ENCODE measurements at regions not wholly inside any gene's neighbourhood (a gene's known extent, or its start where the extent isn't known, plus 50 kb on each side); places are given as distances from the start of the nearest gene placed in this dataset.

GRCh38 chr2:144835634-144836350, 315.9 kb upstream of the ZEB2 start:
- no peak for DNase-seq (ENCODE audit: low read depth in 3 of 3)

DNA sequence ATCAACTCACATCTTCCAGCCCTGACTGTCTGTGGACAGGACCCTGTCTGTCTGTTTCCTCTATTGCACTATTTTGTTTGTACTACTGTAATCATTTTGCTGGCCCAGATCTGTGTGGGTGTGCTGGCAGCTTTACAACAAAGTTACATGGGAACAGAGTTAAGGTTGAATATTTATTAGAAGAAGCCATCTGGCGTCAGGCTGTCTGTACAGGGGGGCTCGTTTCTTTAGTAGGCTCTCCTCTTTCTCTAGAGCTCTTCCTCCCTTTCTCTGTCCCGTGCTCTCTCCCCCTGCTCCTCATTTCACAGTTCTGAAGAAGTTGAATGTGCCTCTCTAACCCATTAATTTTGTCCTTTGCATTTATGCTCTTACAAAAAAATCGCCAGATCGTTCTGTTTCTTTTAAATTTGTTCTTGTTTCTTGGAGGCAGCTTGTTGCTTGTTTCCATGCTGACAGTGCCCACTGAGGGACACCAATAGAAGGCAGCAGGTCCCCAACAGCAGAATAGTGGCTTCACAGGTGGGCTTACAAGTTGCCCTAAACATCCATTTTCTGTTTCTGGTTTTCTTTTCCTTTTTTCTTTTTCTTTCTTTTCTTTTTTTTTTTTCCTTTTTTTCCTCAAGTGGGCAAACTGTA, 315.2 kb upstream of the ZEB2 start:
- DNase-seq (ENCODE audit: low read depth in 3 of 3) = no peak

DNA sequence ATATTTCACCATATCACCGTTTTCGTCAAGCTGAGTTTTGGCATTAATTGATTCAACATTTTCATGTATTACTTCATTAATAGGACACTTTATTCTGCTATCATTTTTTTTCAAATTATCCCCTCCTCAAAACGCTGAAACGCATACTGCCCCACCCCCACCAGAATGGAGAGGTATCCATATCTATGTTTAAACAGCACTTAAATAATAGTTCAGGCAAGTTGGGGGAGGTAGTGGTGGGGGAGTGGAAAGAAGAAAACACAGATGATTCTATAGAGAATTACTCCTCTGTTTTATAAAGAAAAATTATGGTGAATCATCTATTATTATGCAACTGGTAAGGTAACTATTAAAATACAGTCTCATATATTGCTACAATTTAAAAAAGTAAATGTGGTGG, 314.4 kb upstream of the ZEB2 start:
- DNase-seq (ENCODE audit: low read depth in 3 of 3) = no peak

DNA sequence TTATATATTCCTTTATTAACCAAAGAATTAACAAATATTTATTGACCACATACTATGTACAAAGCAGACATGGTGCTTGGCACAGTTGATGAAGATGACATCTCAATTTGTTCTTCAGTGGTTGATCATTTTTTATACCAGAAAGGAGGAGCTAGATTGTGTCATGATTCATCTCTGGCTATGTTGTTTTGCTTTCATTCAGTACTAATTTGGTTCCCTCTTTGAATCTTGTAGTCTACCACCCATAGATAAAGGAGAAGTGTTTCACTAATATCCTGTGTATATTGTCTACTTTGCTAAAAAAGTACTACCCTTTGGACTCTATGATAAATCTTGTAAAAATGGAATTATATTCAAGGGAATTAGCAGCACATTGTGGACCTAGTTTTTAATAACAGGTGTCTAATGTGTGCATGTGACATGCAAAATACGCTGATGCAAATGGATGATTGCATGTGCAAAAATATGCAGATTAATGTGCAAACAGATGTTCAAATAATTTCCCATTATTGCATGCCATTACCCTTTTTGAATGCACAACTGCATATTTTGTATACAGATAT, 313.2 kb upstream of the ZEB2 start:
- no peak for DNase-seq (ENCODE audit: low read depth in 3 of 3)

GRCh38 chr2:144832048-144832447, 312.1 kb upstream of the ZEB2 start:
- no peak for DNase-seq (ENCODE audit: low read depth in 3 of 3)

- DNase-seq (ENCODE audit: low read depth in 3 of 3) = no peak
These were observed 310.6 kb upstream of the ZEB2 start for GRCh38 chr2:144830543-144830942.

GRCh38 chr2:144827404-144827803, 307.5 kb upstream of the ZEB2 start:
- no peak for DNase-seq (ENCODE audit: low read depth in 3 of 3)

- no peak for DNase-seq (ENCODE audit: low read depth in 3 of 3)
These were observed 306.2 kb upstream of the ZEB2 start for GRCh38 chr2:144826105-144826504.

- DNase-seq (ENCODE audit: low read depth in 3 of 3) = no peak
These were observed 305.6 kb upstream of the ZEB2 start for GRCh38 chr2:144825331-144826020.

- no peak for DNase-seq (ENCODE audit: low read depth in 3 of 3)
These were observed 304.6 kb upstream of the ZEB2 start for GRCh38 chr2:144824306-144825080.

DNA sequence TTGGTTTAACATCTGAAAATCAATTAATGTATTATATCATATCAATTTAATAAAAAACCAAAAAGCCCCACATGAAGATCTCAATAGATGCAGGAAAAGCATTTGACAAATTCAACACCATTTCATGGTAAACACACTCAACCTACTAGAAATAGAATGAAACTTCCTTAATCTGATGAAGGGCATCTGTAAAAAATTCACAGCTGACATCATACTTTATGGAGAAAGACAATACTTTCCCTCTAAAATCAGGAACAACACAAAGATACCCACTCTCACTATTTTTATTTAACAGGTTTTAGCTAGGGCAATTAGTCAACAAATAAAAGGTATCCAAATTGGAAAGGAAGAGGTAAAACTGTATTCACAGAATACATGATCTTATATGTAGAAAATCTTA, 303.0 kb upstream of the ZEB2 start:
- DNase-seq (ENCODE audit: low read depth in 3 of 3) = no peak

DNA sequence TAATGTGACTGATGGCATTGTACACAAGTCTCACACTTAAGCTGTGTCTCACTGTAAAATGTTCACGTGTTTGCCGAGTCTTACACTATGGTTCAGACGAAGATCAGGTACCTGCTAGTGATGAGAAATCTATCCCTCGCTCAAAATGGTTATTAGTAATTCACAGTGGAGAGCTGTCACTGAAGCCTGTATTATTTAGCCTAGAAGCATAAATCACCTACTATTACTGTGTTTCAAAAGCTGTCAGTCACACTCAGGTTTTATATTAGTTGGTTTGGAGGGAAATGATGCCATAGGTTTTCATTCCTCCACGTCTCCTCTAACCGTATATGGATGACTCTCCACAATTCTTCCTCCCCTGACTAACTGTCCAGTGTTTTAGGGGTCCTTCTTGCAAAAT, 292.4 kb upstream of the ZEB2 start:
- no peak for DNase-seq (ENCODE audit: low read depth in 3 of 3)

- no peak for DNase-seq (ENCODE audit: low read depth in 3 of 3)
These were observed 281.8 kb upstream of the ZEB2 start for GRCh38 chr2:144801766-144802165.

- no peak for DNase-seq (ENCODE audit: low read depth in 3 of 3)
These were observed 281.4 kb upstream of the ZEB2 start for GRCh38 chr2:144801325-144801724.

GRCh38 chr2:144798989-144799388, 279.1 kb upstream of the ZEB2 start:
- DNase-seq (ENCODE audit: low read depth in 3 of 3) = no peak

DNA sequence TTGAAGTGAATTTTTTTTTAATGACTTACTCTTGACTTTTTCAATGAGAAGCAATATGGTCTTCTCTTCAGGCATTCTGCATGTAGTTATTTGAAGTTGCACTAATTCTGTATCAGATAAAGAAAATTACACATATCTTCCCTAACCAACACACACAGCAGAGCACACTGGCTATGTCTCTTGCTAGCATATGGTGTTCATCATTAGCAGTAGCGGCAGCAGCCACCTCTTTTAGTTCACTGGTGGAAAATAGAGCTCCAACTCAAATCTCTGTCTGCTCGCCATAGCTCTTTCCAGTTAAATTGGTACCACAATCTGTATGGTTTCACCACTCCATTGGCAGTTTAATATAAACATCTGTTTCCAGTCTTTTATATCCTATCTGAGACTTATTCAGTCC, 278.1 kb upstream of the ZEB2 start:
- no peak for DNase-seq (ENCODE audit: low read depth in 3 of 3)

DNA sequence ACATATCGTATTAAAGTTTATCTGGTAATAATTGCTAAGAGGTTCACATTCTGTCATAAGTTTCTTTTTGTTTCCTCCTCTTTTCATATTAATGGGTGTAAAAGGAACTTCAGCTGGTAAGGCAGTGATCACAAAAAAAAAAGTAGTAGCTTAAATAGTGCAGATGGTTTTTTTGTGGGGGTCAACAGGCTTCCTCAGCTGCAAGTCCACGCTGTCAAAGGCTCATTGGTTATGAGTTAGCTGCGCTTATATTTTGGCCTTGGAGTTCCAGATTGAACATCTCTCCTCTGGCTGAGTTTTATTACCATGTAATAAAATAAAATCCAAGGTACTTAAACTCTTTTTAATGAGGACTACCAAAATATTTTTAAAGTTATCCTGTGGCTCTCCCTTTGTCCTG, 277.0 kb upstream of the ZEB2 start:
- no peak for DNase-seq (ENCODE audit: low read depth in 3 of 3)

DNA sequence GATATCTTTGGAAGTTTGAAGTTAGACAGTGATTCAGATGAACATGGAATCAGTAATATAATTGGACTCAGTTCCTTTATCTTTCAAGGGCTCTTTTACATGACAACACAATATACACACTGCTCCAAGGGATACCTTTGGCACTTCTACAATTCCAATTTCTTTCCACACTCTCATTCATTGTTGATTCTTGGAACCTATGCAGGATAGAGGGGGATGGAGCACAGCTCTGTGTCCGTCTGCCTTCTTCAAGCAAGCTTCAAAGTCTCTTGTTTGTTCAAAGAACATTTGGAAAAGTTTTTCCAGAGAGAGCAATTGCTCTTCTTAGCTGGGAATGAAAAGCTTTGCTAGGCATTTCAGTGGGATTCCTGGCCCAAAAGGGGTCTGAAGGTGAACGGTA, 276.2 kb upstream of the ZEB2 start:
- no peak for DNase-seq (ENCODE audit: low read depth in 3 of 3)

- no peak for DNase-seq (ENCODE audit: low read depth in 3 of 3)
These were observed 265.3 kb upstream of the ZEB2 start for GRCh38 chr2:144785253-144785652.

GRCh38 chr2:144780983-144781382, 261.1 kb upstream of the ZEB2 start:
- DNase-seq (ENCODE audit: low read depth in 3 of 3) = no peak

GRCh38 chr2:144776766-144777165, 256.8 kb upstream of the ZEB2 start:
- DNase-seq (ENCODE audit: low read depth in 3 of 3) = no peak

DNA sequence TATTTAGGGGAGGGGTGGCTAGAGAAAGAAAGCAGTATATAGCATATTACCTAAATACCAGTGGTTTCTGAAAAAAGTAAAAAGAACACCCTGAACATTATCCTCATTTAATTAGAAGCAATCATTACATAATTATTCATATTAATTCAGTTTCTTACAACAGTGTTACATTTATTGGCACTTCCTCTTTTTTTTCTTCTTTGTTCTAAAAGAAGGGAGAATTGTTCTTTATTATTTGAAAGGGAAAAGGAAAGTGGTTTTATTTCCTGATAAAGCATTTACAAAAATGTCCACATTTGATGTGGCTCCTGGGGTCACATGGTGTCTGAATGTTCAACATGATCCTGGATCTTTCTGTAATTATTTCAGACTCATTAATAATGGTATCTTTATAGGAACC, 254.9 kb upstream of the ZEB2 start:
- no peak for DNase-seq (ENCODE audit: low read depth in 3 of 3)
